GM18909 (cell line): ENCODE measurements at regions not wholly inside any gene's neighbourhood (a gene's known extent, or its start where the extent isn't known, plus 50 kb on each side); places are given as distances from the start of the nearest gene placed in this dataset.

Experiments used
- ATAC-seq: cut with Tn5 transposase; IDR thresholded peaks from one replicate; pipeline ENCODE4 v1.9.1; 2021; ENCODE audit warnings: mild to moderate bottlenecking; ENCODE audit not compliant: unreplicated experiment, poor library complexity

DNA sequence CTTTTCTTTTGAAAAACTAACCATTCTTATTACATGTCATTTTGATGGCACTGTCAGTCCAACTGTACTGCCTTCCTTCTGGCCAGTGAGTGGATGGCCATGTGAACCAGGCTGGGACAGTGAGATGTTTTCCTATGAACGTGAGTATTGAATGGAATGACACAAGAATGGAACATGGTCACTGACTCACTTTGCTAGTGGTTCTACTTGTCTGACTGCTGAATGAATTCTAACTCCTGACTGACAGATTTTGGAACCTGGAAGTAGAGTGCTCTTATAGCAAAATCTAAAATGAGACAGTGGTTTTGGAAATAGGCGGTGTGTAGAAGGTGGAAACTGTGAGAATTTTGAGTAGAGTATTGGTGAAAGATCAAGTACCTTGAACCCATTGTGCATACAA lies 606.9 kb upstream of the KCNMB2 start:
- no peak for ATAC-seq

DNA sequence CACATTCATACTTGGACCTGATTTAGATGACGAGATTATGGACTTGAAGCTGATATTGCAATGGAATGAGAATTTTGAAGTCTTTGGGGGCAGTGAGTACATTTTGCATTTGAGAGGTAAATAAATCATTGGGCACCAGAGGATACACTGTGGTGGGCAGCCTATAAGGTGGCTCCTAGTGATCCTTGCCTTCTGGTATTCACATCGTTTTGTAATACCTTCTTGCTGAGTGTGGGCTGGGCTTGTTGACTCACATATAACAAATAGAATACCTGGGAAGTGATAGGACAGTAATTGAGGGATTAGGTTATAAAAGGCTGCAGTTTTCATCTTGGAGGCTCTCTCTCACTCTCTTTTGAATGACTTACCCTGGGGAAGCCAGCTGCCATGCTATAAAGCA lies 605.5 kb upstream of the KCNMB2 start:
- ATAC-seq, result no peak

DNA sequence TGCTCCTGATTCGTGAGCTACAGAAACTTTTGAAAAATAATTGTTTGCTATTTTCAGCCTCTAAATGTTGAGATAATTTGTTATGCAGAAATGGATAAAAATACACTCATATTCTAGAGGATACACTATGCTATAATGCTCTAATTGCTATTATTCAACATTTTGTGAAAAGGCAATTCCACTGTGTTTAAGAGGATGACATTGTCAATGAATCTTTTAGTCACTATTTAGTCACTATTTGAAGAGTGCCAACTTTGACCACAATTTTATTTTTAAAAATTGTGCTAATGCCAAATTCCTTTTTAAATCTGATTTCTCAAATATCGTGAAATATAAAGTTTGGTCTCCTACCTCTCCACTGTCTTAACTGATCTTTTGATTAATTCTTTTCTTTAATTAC lies 604.9 kb upstream of the KCNMB2 start:
- ATAC-seq, result no peak

DNA sequence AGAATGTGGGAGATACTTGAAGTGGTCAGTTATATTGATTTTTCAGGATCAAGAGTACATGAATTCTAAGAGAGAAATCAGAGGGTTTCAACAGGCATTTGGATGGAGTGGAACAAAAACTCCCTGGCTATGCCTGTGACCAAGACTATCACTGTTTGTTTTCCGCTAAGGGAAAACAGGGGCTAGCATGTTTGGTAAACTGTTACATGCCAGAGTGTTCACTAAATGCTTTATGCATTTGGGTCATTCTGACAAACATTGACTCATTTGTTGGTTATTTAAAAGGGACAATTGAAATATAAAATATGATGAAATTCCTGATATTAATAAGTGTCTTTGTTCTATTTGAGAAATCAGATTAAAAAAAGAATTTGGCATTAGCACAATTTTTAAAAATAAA lies 603.9 kb upstream of the KCNMB2 start:
- ATAC-seq, result no peak

DNA sequence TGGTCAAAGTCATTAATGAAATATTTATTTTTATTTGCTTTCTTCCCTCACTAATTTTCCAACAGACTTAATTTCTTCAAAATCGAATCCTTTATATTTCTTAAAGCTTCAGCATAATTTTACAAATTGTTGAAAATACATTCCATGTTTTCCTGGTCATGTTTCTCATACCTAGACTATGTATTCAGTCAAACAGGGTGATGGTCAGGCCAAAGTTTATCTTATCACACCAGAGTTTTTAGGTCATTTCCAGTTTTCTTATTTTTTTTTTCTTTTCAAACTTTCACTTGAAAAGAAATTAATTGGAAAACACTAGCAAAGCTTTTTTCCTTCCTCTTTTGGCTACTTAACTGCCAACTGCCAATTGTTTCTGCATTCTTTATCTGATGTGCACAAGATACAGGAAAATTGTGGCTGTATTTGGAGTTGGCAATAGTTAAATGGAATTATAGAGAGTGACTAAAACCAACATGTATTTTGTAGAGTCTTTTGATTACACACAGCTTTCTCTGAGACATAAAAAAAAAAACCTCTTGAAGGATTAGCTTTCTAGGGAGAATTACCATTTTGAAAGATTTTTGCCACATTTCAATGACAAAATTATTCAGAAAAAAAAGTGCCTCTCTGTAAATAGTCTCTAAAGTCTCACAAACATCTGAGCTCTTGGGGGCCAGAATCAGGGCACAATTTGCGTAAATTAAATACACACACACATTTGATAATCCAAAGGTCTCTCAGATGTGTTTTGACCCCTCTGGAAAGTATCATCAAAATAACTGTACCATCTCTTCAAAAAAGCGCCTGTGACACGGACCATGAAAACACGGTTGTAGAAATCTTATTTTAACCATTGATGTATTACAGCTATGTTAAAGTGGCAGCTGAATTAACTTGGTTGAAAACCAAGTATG lies 603.2 kb upstream of the KCNMB2 start:
- no peak for ATAC-seq

DNA sequence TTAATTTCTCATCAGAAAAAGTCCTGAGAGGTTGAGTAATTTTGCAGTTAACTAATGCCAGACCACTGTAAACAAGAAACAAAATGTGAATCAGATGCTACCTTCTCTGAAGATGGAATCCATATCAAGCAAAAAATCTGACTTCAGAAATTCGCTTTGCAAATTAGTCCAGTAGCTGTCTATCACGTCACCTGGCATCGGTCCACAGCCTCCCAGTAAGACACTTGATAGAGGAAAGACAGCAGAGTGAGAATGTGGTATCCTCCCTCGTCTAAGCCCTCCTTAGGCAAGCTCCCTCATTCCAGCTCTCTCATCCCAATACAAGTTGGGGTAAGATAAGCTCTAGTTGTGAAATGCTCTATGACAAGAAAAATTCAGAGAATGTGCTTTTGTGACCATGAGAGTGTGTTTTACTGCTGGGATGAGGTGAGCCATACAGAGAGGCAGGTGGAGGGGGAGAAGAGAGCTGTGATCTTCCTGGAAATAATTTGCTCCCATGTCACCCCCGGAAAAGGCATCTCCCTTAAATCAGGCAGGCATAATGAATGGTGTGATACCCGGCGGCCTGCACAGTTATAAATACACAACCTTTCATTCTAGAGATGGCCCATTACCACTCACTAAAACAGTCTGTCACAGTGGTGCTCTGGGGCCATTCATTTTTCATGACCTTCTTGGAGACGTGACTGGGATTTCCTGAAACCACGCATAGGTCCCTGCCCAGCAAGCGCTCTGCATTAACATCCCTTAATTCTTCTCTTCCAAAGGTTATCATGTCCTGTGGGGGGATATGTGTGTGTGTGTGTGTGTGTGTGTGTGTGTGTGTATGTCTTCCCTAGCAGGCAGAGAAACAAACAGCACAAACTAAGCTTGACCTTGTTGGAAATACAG lies 602.0 kb upstream of the KCNMB2 start:
- no peak for ATAC-seq

DNA sequence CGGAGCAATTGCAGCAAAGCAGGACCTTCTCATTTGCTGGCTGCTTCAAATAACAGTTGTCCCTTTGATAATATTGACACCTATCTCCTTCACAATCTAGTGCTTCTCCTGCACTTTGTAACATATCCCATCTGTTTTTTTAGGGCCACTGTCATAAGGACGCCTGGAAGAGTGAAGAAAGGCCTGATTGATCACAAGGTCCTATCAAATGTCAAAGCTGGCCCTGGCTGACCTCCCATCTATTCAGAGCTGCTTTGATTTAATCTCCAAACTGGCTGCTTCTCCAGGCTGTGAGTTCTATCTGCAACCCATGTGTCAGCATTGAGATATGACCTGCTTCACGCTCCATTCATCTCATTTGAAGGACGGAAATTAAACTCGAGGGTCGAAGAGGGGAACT lies 601.2 kb upstream of the KCNMB2 start:
- ATAC-seq, result no peak

DNA sequence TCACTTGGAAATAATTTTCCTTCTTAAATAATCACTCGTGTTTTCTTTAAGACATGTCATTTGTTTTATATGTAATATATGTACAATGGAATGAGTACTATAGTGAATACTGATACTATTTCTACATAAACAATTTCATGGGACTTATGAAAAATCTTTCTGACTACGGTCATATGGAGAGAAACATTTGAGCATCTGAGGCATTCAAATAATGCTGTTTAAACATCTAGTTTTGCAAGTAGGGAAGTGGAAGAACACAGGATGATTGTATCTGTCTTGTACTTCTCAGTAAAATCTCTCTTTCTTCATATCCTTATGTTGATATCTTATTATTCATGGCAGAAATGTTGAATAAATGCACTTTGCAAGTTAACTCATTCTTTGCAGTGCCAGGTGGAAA lies 599.5 kb upstream of the KCNMB2 start:
- no peak for ATAC-seq

DNA sequence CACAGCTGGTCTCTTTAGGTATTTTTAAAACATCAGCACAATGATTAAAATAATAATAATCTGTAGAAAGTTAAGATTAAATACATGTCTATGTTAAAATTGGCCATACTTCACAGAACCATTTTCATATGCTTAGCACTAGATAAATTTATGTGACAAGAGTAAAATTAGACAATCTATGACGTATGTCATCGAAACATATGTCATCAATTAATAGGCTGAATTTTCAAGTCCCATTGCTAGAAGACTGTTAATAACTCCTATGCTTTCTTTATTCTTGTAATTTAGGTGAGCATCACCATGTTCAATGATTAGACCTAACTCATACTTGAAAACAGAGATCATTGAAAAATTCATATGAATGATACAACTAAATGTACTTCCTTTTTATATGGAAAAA lies 593.3 kb upstream of the KCNMB2 start:
- ATAC-seq, result no peak

DNA sequence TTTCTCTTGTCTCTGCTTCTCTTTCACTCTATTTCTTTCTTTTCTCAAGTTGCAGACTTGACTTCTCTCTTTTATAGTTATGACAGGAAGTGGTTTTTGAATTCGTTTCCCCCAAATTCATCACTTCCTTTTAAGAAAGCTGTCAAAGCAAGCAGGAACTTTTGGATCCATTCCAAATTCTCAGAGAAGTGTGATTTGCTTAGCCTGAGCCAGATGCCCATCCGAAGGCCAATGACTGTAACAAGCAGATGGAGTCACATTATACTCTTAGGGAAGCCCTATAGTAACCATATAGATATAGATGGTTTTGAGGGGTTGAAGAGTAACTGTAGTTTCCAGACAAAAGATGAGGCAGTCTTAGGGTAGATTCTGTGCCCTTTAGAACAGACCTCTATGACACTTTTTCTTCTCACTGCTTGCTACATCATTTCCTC lies 592.0 kb upstream of the KCNMB2 start:
- ATAC-seq, result no peak

DNA sequence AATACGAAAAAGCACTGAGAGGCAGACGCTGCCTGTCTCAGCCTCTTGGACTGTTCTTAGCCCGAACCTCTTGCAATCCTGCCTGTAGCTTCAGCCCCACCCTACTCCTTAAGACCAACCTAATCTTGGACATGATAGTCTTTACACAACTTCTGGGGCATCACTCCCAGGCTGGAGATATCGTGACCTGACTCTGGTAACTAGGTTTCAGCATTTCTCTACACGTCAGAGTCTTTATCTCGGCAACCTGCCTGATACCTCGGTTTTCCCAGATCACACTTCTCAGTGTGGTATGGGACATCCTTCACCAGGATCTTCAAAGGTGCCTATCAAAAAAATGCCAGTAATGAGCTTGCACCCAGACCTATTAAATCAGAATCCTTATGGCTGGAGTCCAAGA lies 590.2 kb upstream of the KCNMB2 start:
- no peak for ATAC-seq

DNA sequence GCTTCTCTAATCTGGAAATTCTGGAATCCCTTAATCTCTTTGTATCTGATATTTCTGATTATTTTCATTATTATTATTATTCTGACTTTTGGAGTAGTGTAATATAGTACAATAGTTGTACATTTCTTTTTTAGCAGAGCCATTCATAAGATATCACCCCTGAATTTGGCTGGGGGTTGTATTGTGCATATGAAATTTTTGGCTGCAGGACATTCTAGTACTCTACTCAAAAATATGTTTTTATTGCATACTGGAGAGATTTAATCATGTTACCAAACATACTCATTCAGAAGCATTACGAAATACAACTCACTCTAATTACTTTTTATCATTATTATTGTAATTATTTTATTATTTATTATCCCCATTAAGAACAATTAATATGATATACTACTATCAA lies 589.7 kb upstream of the KCNMB2 start:
- ATAC-seq, result no peak

DNA sequence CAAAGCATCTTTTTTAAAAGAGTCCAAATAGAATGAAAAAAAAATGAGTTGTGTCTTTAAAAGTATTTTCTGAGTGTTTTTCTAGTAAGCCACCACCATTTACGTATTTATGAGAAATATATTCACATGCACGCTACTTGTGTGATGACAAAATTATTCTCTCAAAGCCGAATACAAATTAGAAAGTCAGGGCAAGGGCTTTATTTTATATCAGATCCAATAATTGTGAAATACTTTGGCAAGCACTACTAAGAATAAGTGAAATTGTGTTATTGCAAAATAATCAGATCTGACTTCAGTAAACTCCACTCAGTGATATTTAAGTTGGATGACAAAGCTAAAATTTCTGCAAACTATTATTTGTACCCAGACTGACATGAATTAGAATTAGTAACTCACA lies 589.3 kb upstream of the KCNMB2 start:
- no peak for ATAC-seq

DNA sequence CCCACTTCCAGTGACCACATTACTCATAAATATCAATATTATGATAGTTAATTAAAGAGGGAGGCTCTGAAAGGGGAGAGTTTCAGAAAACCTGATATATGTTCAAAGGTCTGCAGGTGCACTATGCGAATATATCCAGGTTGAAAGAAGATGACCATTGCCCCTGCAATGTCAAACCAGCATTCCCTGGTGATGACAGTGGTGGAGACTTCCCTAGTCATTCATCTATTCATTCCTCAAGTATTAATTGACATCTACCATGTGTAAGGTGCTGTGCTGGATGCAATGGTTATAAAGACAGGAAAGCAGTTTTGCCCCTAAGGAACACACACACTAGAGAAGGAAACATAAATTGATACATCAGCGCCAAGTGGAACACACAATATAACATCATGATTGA lies 588.3 kb upstream of the KCNMB2 start:
- no peak for ATAC-seq

DNA sequence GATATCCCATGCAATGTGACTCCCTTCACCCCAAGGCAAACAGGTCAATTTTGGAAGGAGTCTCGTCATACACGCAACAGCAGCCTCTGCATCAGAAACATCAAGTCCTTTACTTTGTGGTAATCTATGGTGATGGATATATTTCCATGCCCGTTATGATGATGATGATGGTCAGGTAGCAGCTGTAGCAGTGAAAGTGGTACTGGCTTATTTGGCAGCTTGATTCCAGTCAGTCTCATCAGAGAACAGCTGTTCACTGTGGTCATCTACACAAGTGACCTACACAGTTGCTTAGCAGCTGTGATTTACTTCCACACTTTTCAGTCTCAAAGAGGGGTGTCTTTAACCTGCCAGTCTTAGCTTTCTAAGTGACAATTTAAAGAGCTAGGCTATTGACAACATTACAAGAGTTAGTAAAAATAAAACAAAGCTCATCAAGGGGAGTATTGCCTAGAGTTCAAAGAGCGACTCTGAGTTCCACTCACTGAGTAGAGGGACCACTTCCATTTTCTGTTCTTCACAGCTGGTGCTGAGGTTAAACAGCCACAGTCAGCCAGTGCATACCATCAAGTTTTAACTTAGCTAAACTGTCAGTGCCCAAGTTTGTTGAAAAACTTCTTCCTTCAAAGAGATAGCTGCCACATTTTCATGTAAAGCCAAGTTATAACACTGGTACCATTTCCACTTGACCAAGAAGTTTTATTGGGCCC lies 587.4 kb upstream of the KCNMB2 start:
- peak; percentile 65 for ATAC-seq

DNA sequence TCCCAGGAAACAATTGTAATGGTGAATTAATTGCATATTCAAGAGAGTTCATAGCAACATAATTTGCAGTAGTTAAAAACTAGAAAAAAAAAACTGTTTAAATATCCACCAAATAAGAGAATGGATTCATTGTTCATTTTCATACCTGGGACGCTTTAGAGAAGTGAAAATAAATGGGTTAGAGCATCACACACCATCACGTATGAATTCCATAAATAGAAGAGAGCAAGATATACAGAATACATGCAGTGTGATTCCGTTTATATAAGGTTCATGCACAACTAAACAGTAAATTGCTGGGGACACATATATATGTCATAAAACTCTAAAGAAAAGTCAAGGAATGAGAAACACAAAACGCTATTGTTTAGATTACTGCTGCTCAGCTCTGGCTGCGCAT lies 577.0 kb upstream of the KCNMB2 start:
- ATAC-seq, result no peak

DNA sequence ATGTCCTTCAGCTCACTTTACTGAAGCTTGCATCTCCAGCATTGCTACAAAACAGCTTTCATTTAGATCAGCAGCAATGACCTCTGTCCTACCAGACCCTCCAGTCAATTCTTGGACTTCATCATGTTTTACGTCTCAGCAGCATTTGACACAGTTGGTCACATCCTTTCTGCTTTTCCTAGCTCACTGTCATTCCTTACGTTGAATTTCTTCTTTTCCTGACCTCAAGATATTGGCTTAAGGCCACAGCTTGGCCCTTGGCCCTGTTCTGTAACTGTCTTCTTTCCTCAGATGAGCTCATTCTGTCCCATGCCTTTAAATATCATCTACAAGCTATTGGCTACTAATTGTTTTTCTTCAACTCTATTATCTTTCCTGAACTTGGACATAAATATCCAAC lies 576.2 kb upstream of the KCNMB2 start:
- ATAC-seq, result no peak

DNA sequence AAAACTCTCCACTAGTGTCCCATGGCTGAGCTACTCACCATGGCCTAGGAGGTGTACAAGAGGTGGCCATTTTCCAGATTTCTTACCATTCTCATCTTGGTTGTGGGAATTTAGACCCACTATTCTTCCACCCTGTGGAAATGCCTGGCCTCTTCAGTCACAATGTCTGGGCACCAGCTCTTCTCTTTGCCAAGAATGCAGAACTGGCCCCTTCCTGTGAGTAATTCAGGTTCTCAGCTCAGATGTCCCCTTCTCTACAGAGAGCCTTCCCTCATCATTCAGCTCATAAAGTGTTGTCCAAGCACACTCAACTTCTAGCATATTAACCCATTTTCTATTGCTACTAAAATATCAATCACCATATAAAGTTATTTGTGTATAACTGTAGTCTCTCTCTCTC lies 575.5 kb upstream of the KCNMB2 start:
- ATAC-seq, result no peak

DNA sequence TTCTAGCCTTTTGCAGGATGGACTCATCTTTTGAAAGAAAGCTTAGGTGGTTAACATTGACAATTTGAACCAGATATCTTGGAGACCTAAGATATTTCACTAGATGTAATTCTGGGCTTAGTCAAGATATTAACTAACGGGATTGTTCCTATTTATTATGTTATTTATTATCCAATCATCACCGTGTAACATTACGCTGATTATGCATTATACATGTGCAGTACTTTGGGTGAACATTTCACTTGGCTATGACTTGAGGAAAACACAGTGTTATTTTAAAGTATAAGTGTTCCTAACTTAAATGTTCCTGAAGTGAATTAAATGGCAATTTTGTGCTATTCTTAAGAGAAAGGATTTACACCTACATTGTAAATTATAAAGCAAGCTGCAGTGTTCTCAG lies 574.5 kb upstream of the KCNMB2 start:
- no peak for ATAC-seq

DNA sequence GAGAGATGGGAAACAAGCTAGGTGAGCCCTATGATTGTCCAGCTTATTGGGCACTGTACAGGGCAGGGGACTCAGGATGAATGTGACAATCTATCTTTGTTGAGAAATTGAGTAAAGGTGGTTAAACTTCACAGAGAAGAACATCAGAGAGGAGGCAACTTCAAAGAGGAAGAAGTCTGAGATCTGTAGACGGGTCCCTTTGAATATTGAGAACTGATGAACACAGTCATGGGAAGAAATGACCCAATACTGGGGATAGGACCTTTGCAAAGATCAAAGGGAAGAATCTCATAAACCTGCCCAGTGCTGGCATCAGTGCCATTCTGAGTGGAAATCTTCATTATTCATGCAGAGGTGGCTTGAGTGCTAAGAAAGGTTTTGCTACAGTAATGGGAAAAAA lies 569.7 kb upstream of the KCNMB2 start:
- ATAC-seq, result no peak

DNA sequence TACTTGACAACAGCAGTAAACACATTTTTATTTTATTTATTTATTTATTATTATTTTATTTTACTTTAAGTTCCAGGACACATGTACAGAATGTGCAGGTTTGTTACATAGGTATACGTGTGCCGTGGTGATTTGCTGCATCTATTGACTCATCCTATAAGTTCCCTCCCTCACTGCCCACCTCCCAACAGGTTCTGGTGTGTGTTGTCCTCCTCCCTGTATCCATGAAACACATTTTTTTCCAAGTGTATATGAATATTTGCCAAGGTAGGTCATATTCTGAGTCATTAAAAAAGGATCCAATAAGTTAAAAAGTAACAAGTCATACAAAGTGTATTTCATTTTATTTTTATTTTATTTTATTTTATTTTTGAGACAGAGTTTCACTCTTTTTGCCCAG lies 567.3 kb upstream of the KCNMB2 start:
- no peak for ATAC-seq
